ENCODE measurements at regions not wholly inside any gene's neighbourhood (a gene's known extent, or its start where the extent isn't known, plus 50 kb on each side); places are given as distances from the start of the nearest gene placed in this dataset.

- Histone ChIP-seq H3K9me3 (no peaks in the 10 kb centered on the region), H3K27me3 (no peaks in the 10 kb centered on the region), H3K4me3 (no peak overlapping the region), H3K27ac (no peak overlapping the region), H3K4me1 (no peaks in the 10 kb centered on the region), H3K36me3 (no peaks in the 10 kb centered on the region)
- DNase-seq: no peak
- TF ChIP-seq CTCF (IDR thresholded peaks at IDR 0.05) (no peak), EP300 (IDR thresholded peaks at IDR 0.05; ENCODE audit: low read depth) (no peak), POLR2AphosphoS5 (IDR thresholded peaks at IDR 0.05) (no peak), POLR2A (IDR thresholded peaks at IDR 0.05) (no peak)
- intact Hi-C loops (cut with DNase I; ENCODE audit: low total_unique reads): no loop called here
- in situ Hi-C loops (cut with MboI; ENCODE audit: low pct_ligation_motif_present in 1 of 4, low pct_unique_long_range_greater_than_20kb in 1 of 4, low sequenced_read_pairs in 3 of 4): loop anchor here in 3 of 4 donors (25.0 kb wide), 3 partner anchors 432 to 682 kb away; partner anchors contain the start of gene GALR1 (in 1 of the 3)
- WGBS, 2 donors (ENCODE audit: low coverage in 1 of 2): 60 to 70% methylated on average over 1 to 4 of the region's 4 CpGs
Measured at GRCh38 chr18:77669331-77669730, 419.7 kb downstream of the GALR1 start.

- Histone ChIP-seq H3K27ac (no peak overlapping the region), H3K27me3 (peaks cover 6% of the 10 kb centered on the region), H3K4me1 (no peaks in the 10 kb centered on the region), H3K36me3 (no peaks in the 10 kb centered on the region), H3K9me3 (no peaks in the 10 kb centered on the region), H3K4me3 (no peak overlapping the region)
- intact Hi-C loops (cut with DNase I; ENCODE audit: low total_unique reads): no loop called here
- no peak for DNase-seq
- 38 to 54% methylated on average over 20 to 23 of the region's 23 CpGs for WGBS, 2 donors (ENCODE audit: low coverage in 1 of 2)
- in situ Hi-C loops (cut with MboI; ENCODE audit: low pct_ligation_motif_present in 1 of 4, low pct_unique_long_range_greater_than_20kb in 1 of 4, low sequenced_read_pairs in 3 of 4): loop anchor here in 3 of 4 donors (25.0 kb wide), 3 partner anchors 434 to 684 kb away; partner anchors contain the start of gene GALR1 (in 1 of the 3)
- TF ChIP-seq POLR2A (IDR thresholded peaks at IDR 0.05): no peak
- no peak for TF ChIP-seq POLR2AphosphoS5 (IDR thresholded peaks at IDR 0.05)
- TF ChIP-seq EP300 (IDR thresholded peaks at IDR 0.05; ENCODE audit: low read depth): no peak
- no peak for TF ChIP-seq CTCF (IDR thresholded peaks at IDR 0.05)
Measured at GRCh38 chr18:77671456-77672167, 422.0 kb downstream of the GALR1 start.

- in situ Hi-C loops (cut with MboI; ENCODE audit: low pct_ligation_motif_present in 1 of 4, low pct_unique_long_range_greater_than_20kb in 1 of 4, low sequenced_read_pairs in 3 of 4) (no loop called here), intact Hi-C loops (cut with DNase I; ENCODE audit: low total_unique reads) (no loop called here)
- Histone ChIP-seq H3K27me3 (peaks cover 6% of the 10 kb centered on the region), H3K27ac (no peak overlapping the region), H3K4me3 (no peak overlapping the region), H3K9me3 (no peaks in the 10 kb centered on the region), H3K4me1 (no peaks in the 10 kb centered on the region), H3K36me3 (no peaks in the 10 kb centered on the region)
- TF ChIP-seq EP300 (IDR thresholded peaks at IDR 0.05; ENCODE audit: low read depth) (no peak), POLR2A (IDR thresholded peaks at IDR 0.05) (no peak), CTCF (IDR thresholded peaks at IDR 0.05) (no peak), POLR2AphosphoS5 (IDR thresholded peaks at IDR 0.05) (no peak)
- 37 to 39% methylated on average over 2 to 10 of the region's 10 CpGs for WGBS, 2 donors (ENCODE audit: low coverage in 1 of 2)
- no peak for DNase-seq
Measured at GRCh38 chr18:77676910-77677309, 427.3 kb downstream of the GALR1 start.

- in situ Hi-C loops (cut with MboI; ENCODE audit: low pct_ligation_motif_present in 1 of 4, low pct_unique_long_range_greater_than_20kb in 1 of 4, low sequenced_read_pairs in 3 of 4): no loop called here
- TF ChIP-seq EP300 (IDR thresholded peaks at IDR 0.05; ENCODE audit: low read depth) (no peak), POLR2A (IDR thresholded peaks at IDR 0.05) (no peak), POLR2AphosphoS5 (IDR thresholded peaks at IDR 0.05) (no peak), CTCF (IDR thresholded peaks at IDR 0.05) (no peak)
- WGBS, 2 donors (ENCODE audit: low coverage in 1 of 2): 20 to 57% methylated on average over 1 to 6 of the region's 6 CpGs
- H3K27me3 ChIP-seq: peaks cover 6% of the 10 kb centered on the region
- DNase-seq: no peak
- no peaks in the 10 kb centered on the region for H3K36me3 ChIP-seq
- H3K9me3 ChIP-seq: no peaks in the 10 kb centered on the region
- no peak overlapping the region for H3K27ac ChIP-seq
- H3K4me3 ChIP-seq: no peak overlapping the region
- intact Hi-C loops (cut with DNase I; ENCODE audit: low total_unique reads): no loop called here
- no peaks in the 10 kb centered on the region for H3K4me1 ChIP-seq
Measured at GRCh38 chr18:77677536-77677935, 427.9 kb downstream of the GALR1 start.
